ENCODE measurements at regions not wholly inside any gene's neighbourhood (a gene's known extent, or its start where the extent isn't known, plus 50 kb on each side); places are given as distances from the start of the nearest gene placed in this dataset.
"Not testable (repeated sequence)": the region's sequence is repeated elsewhere in the genome, so short reads cannot be mapped to it uniquely, and the experiment has no call there.

- no peak overlapping the region for H3K4me3 Mint-ChIP-seq (ENCODE audit: unreplicated experiment)
- no peak overlapping the region for H3K27ac Mint-ChIP-seq (ENCODE audit: unreplicated experiment)
- H3K4me1 Mint-ChIP-seq (ENCODE audit: low read depth, unreplicated experiment): no peaks in the 10 kb centered on the region
- DNase-seq: no peak
- ChIA-PET POLR2A (no interaction called here), CTCF (no interaction called here)
- H3K9me3 Mint-ChIP-seq (ENCODE audit: unreplicated experiment): peaks cover 12% of the 10 kb centered on the region
- Histone ChIP-seq H3K27me3 (replicated peaks; ENCODE audit: control insufficient read depth, insufficient read depth, low read length) (no peaks in the 10 kb centered on the region), H3K4me1 (no peaks in the 10 kb centered on the region), H3K36me3 (ENCODE audit: control insufficient read depth, insufficient read depth, low read length) (no peaks in the 10 kb centered on the region), H3K4me3 (ENCODE audit: low read depth, low read length) (no peak overlapping the region), H3K9me3 (no peaks in the 10 kb centered on the region)
- no peak for TF ChIP-seq CTCF (IDR thresholded peaks at IDR 0.05; ENCODE audit: insufficient read depth in 1 of 2, low read depth in 1 of 2, low read length in 1 of 2, severe bottlenecking in 1 of 2, unreplicated experiment in 1 of 2)
- no TSS peak for BruUV-seq (replicated peaks)
- intact Hi-C loops (cut with micrococcal nuclease; ENCODE audit: unreplicated experiment): no loop called here
- H3K36me3 Mint-ChIP-seq (ENCODE audit: insufficient read depth, unreplicated experiment): no peaks in the 10 kb centered on the region
- H3K27me3 Mint-ChIP-seq (ENCODE audit: insufficient read depth, unreplicated experiment): peaks cover 6% of the 10 kb centered on the region
Observed at GRCh38 chr5:100992354-100992753, 89.3 kb upstream of the ST8SIA4 start.

GRCh38 chr5:100983601-100984000 is 80.5 kb upstream of the ST8SIA4 start:
- H3K9me3 Mint-ChIP-seq (ENCODE audit: unreplicated experiment); H3K36me3 ChIP-seq (ENCODE audit: control insufficient read depth, insufficient read depth, low read length); H3K4me1 ChIP-seq; H3K4me3 ChIP-seq (ENCODE audit: low read depth, low read length); CTCF ChIA-PET; H3K27me3 Mint-ChIP-seq (ENCODE audit: insufficient read depth, unreplicated experiment); POLR2A ChIA-PET; intact Hi-C loops (cut with micrococcal nuclease; ENCODE audit: unreplicated experiment); H3K27ac Mint-ChIP-seq (ENCODE audit: unreplicated experiment); H3K9me3 ChIP-seq; BruUV-seq (replicated peaks); H3K4me3 Mint-ChIP-seq (ENCODE audit: unreplicated experiment); H3K27me3 ChIP-seq (replicated peaks; ENCODE audit: control insufficient read depth, insufficient read depth, low read length); H3K36me3 Mint-ChIP-seq (ENCODE audit: insufficient read depth, unreplicated experiment); H3K4me1 Mint-ChIP-seq (ENCODE audit: low read depth, unreplicated experiment); DNase-seq: not testable (repeated sequence)

GRCh38 chr5:100974082-100974481 is 71.0 kb upstream of the ST8SIA4 start:
- Mint-ChIP-seq H3K27ac (ENCODE audit: unreplicated experiment) (no peak overlapping the region), H3K36me3 (ENCODE audit: insufficient read depth, unreplicated experiment) (no peaks in the 10 kb centered on the region), H3K4me1 (ENCODE audit: low read depth, unreplicated experiment) (no peaks in the 10 kb centered on the region), H3K4me3 (ENCODE audit: unreplicated experiment) (no peak overlapping the region), H3K9me3 (ENCODE audit: unreplicated experiment) (no peaks in the 10 kb centered on the region), H3K27me3 (ENCODE audit: insufficient read depth, unreplicated experiment) (no peaks in the 10 kb centered on the region)
- no peaks in the 10 kb centered on the region for H3K9me3 ChIP-seq
- H3K4me1 ChIP-seq: no peaks in the 10 kb centered on the region
- ChIA-PET CTCF (no interaction called here), POLR2A (no interaction called here)
- DNase-seq: no peak
- intact Hi-C loops (cut with micrococcal nuclease; ENCODE audit: unreplicated experiment): no loop called here
- H3K36me3 ChIP-seq (ENCODE audit: control insufficient read depth, insufficient read depth, low read length): no peaks in the 10 kb centered on the region
- no peak for TF ChIP-seq CTCF (IDR thresholded peaks at IDR 0.05; ENCODE audit: insufficient read depth in 1 of 2, low read depth in 1 of 2, low read length in 1 of 2, severe bottlenecking in 1 of 2, unreplicated experiment in 1 of 2)
- H3K4me3 ChIP-seq (ENCODE audit: low read depth, low read length): no peak overlapping the region
- H3K27me3 ChIP-seq (replicated peaks; ENCODE audit: control insufficient read depth, insufficient read depth, low read length): no peaks in the 10 kb centered on the region
- no TSS peak for BruUV-seq (replicated peaks)

- Histone ChIP-seq H3K27me3 (replicated peaks; ENCODE audit: control insufficient read depth, insufficient read depth, low read length) (no peaks in the 10 kb centered on the region), H3K9me3 (no peaks in the 10 kb centered on the region), H3K4me3 (ENCODE audit: low read depth, low read length) (no peak overlapping the region), H3K4me1 (no peaks in the 10 kb centered on the region), H3K36me3 (ENCODE audit: control insufficient read depth, insufficient read depth, low read length) (no peaks in the 10 kb centered on the region)
- intact Hi-C loops (cut with micrococcal nuclease; ENCODE audit: unreplicated experiment): no loop called here
- Mint-ChIP-seq H3K36me3 (ENCODE audit: insufficient read depth, unreplicated experiment) (no peaks in the 10 kb centered on the region), H3K9me3 (ENCODE audit: unreplicated experiment) (no peaks in the 10 kb centered on the region), H3K27ac (ENCODE audit: unreplicated experiment) (no peak overlapping the region), H3K4me3 (ENCODE audit: unreplicated experiment) (no peak overlapping the region), H3K4me1 (ENCODE audit: low read depth, unreplicated experiment) (no peaks in the 10 kb centered on the region), H3K27me3 (ENCODE audit: insufficient read depth, unreplicated experiment) (no peaks in the 10 kb centered on the region)
- TF ChIP-seq CTCF (IDR thresholded peaks at IDR 0.05; ENCODE audit: insufficient read depth in 1 of 2, low read depth in 1 of 2, low read length in 1 of 2, severe bottlenecking in 1 of 2, unreplicated experiment in 1 of 2): no peak
- ChIA-PET CTCF (no interaction called here), POLR2A (no interaction called here)
- no TSS peak for BruUV-seq (replicated peaks)
- DNase-seq: no peak
Observed at GRCh38 chr5:100970646-100971255, 67.7 kb upstream of the ST8SIA4 start.
